Nephron (organoid): ENCODE measurements at regions not wholly inside any gene's neighbourhood (a gene's known extent, or its start where the extent isn't known, plus 50 kb on each side); places are given as distances from the start of the nearest gene placed in this dataset.
"Not testable (repeated sequence)": the region's sequence is repeated elsewhere in the genome, so short reads cannot be mapped to it uniquely, and the experiment has no call there.

Source experiments
- H3K27ac Mint-ChIP-seq, 3 experiments: 2 replicates each; pipeline ENCODE4 v1.8.0; 2020; ENCODE audit warnings: mixed read lengths in 3 of 3, mild to moderate bottlenecking in 2 of 3, moderate library complexity in 1 of 3
- H3K27me3 Mint-ChIP-seq: 2 replicates; pipeline ENCODE4 v1.8.0; 2021; ENCODE audit warnings: low read depth, mild to moderate bottlenecking, moderate library complexity, mixed read lengths
- H3K36me3 Mint-ChIP-seq: 2 replicates; pipeline ENCODE4 v1.8.0; 2020; ENCODE audit warnings: low read depth, mixed read lengths
- H3K4me1 Mint-ChIP-seq: 2 replicates; pipeline ENCODE4 v1.8.0; 2020; ENCODE audit warnings: mixed read lengths
- H3K4me3 Mint-ChIP-seq, 3 experiments: 2 replicates each; pipeline ENCODE4 v1.8.0; 2020; ENCODE audit warnings: mild to moderate bottlenecking in 3 of 3, mixed read lengths in 3 of 3, moderate library complexity in 2 of 3
- H3K9me3 Mint-ChIP-seq: 2 replicates; pipeline ENCODE4 v1.8.0; 2020; ENCODE audit warnings: mixed read lengths
- CTCF ChIP-seq, 3 experiments: fragments of 200-600 bp; sonication (generic); IDR thresholded peaks; one replicate each; pipeline ENCODE4 v1.5.0; 2021; ENCODE audit warnings: antibody characterized with exemption in 3 of 3; ENCODE audit not compliant: unreplicated experiment in 3 of 3

- Mint-ChIP-seq H3K4me1 (no peaks in the 10 kb centered on the region), H3K4me3 (no peak overlapping the region), H3K27me3 (no peaks in the 10 kb centered on the region), H3K36me3 (no peaks in the 10 kb centered on the region), H3K9me3 (no peaks in the 10 kb centered on the region), H3K27ac (no peak overlapping the region)
- TF ChIP-seq CTCF (IDR thresholded peaks at IDR 0.05; ENCODE audit: unreplicated experiment in 3 of 3): no peak
Measured at GRCh38 chr6:69466979-69467570, 329.7 kb downstream of the LMBRD1 start.

GRCh38 chr6:69465866-69466265, 330.9 kb downstream of the LMBRD1 start:
- no peak for TF ChIP-seq CTCF (IDR thresholded peaks at IDR 0.05; ENCODE audit: unreplicated experiment in 3 of 3)
- no peak overlapping the region for H3K27ac Mint-ChIP-seq
- no peaks in the 10 kb centered on the region for H3K36me3 Mint-ChIP-seq
- H3K4me1 Mint-ChIP-seq: no peaks in the 10 kb centered on the region
- no peaks in the 10 kb centered on the region for H3K9me3 Mint-ChIP-seq
- H3K27me3 Mint-ChIP-seq: no peaks in the 10 kb centered on the region
- H3K4me3 Mint-ChIP-seq: no peak overlapping the region

GRCh38 chr6:69456086-69456485, 340.7 kb downstream of the LMBRD1 start:
- H3K27me3 Mint-ChIP-seq: no peaks in the 10 kb centered on the region
- no peaks in the 10 kb centered on the region for H3K36me3 Mint-ChIP-seq
- TF ChIP-seq CTCF (IDR thresholded peaks at IDR 0.05; ENCODE audit: unreplicated experiment in 3 of 3): no peak
- H3K4me3 Mint-ChIP-seq: no peak overlapping the region
- no peak overlapping the region for H3K27ac Mint-ChIP-seq
- no peaks in the 10 kb centered on the region for H3K9me3 Mint-ChIP-seq
- H3K4me1 Mint-ChIP-seq: no peaks in the 10 kb centered on the region

- not testable (repeated sequence) for H3K9me3 Mint-ChIP-seq, H3K4me3 Mint-ChIP-seq, H3K27ac Mint-ChIP-seq, H3K4me1 Mint-ChIP-seq, H3K27me3 Mint-ChIP-seq, H3K36me3 Mint-ChIP-seq
Measured at GRCh38 chr6:69454619-69455018, 342.2 kb downstream of the LMBRD1 start.

GRCh38 chr6:69450493-69450892, 346.3 kb downstream of the LMBRD1 start:
- H3K36me3 Mint-ChIP-seq, H3K27me3 Mint-ChIP-seq, H3K4me3 Mint-ChIP-seq, H3K27ac Mint-ChIP-seq, H3K4me1 Mint-ChIP-seq, H3K9me3 Mint-ChIP-seq: not testable (repeated sequence)

GRCh38 chr6:69449887-69450286, 346.9 kb downstream of the LMBRD1 start:
- H3K27ac Mint-ChIP-seq: no peak overlapping the region
- H3K36me3 Mint-ChIP-seq: no peaks in the 10 kb centered on the region
- H3K4me1 Mint-ChIP-seq: no peaks in the 10 kb centered on the region

More at GRCh38 chr6:69449887-69450286, 346.9 kb downstream of the LMBRD1 start:
- H3K4me3 Mint-ChIP-seq: no peak overlapping the region
- no peaks in the 10 kb centered on the region for H3K27me3 Mint-ChIP-seq
- no peak for TF ChIP-seq CTCF (IDR thresholded peaks at IDR 0.05; ENCODE audit: unreplicated experiment in 3 of 3)
- H3K9me3 Mint-ChIP-seq: no peaks in the 10 kb centered on the region
